Nephron (organoid): ENCODE measurements at regions not wholly inside any gene's neighbourhood (a gene's known extent, or its start where the extent isn't known, plus 50 kb on each side); places are given as distances from the start of the nearest gene placed in this dataset.

Experiments
- H3K27ac Mint-ChIP-seq, 3 experiments: 2 replicates each; pipeline ENCODE4 v1.8.0; 2020; ENCODE audit warnings: mixed read lengths in 3 of 3, mild to moderate bottlenecking in 2 of 3, moderate library complexity in 1 of 3
- H3K27me3 Mint-ChIP-seq: 2 replicates; pipeline ENCODE4 v1.8.0; 2021; ENCODE audit warnings: low read depth, mild to moderate bottlenecking, moderate library complexity, mixed read lengths
- H3K36me3 Mint-ChIP-seq: 2 replicates; pipeline ENCODE4 v1.8.0; 2020; ENCODE audit warnings: low read depth, mixed read lengths
- H3K4me1 Mint-ChIP-seq: 2 replicates; pipeline ENCODE4 v1.8.0; 2020; ENCODE audit warnings: mixed read lengths
- H3K4me3 Mint-ChIP-seq, 3 experiments: 2 replicates each; pipeline ENCODE4 v1.8.0; 2020; ENCODE audit warnings: mild to moderate bottlenecking in 3 of 3, mixed read lengths in 3 of 3, moderate library complexity in 2 of 3
- H3K9me3 Mint-ChIP-seq: 2 replicates; pipeline ENCODE4 v1.8.0; 2020; ENCODE audit warnings: mixed read lengths
- TF ChIP-seq, protein P1 (sequence below), 3 experiments: fragments of 200-600 bp; sonication (generic); IDR thresholded peaks; one replicate each; pipeline ENCODE4 v1.5.0; 2021; ENCODE audit warnings: antibody characterized with exemption in 3 of 3; ENCODE audit not compliant: unreplicated experiment in 3 of 3

DNA sequence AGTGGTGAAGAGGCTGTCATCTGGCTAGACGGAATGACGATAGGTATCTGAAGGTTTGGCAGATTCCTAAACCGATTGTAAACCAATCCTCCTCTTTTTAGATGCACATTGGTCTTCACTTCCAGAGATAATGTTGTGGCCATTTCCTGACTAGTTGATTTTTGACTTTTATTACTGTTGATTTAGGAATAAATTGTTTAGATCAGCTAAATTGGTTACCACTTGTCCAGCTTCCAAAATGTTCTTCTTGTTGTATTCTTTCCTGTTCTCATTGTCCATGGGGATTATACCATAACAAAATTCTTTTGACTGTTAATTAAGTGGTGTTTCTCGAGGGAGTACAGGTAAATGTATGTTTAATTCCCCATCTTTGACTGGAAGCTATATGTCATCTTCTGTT, 119.7 kb downstream of the MACROH2A1 start:
- H3K36me3 Mint-ChIP-seq = no peaks in the 10 kb centered on the region
- no peaks in the 10 kb centered on the region for H3K27me3 Mint-ChIP-seq
- no peak overlapping the region for H3K27ac Mint-ChIP-seq
- H3K4me3 Mint-ChIP-seq = no peak overlapping the region
- H3K9me3 Mint-ChIP-seq = peaks cover 12% of the 10 kb centered on the region
- H3K4me1 Mint-ChIP-seq = peaks cover 11% of the 10 kb centered on the region
- TF ChIP-seq, protein P1, sequence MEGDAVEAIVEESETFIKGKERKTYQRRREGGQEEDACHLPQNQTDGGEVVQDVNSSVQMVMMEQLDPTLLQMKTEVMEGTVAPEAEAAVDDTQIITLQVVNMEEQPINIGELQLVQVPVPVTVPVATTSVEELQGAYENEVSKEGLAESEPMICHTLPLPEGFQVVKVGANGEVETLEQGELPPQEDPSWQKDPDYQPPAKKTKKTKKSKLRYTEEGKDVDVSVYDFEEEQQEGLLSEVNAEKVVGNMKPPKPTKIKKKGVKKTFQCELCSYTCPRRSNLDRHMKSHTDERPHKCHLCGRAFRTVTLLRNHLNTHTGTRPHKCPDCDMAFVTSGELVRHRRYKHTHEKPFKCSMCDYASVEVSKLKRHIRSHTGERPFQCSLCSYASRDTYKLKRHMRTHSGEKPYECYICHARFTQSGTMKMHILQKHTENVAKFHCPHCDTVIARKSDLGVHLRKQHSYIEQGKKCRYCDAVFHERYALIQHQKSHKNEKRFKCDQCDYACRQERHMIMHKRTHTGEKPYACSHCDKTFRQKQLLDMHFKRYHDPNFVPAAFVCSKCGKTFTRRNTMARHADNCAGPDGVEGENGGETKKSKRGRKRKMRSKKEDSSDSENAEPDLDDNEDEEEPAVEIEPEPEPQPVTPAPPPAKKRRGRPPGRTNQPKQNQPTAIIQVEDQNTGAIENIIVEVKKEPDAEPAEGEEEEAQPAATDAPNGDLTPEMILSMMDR (IDR thresholded peaks at IDR 0.05; ENCODE audit: unreplicated experiment in 3 of 3) = no peak

DNA sequence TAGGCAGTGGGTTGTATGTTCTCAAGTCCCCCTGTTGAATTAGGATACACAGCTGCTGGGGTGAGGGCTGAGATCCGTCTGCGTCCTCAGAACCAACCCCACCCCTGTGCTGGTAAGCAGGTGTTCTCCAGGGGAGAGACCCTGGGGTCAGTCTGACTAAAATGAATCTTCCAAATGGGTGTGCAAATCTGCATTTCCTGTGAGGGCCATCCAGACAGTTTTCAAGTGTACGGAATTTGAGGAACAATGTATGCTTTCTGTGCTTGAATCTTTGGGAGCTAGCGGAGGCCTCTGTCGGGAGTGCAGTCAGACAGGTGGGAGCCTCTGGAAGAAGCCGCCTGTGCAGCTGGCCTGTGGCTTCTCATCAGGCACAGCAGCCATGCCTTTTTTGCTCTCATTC, 122.9 kb downstream of the MACROH2A1 start:
- H3K27me3 Mint-ChIP-seq = peaks cover 10% of the 10 kb centered on the region
- H3K27ac Mint-ChIP-seq = no peak overlapping the region
- TF ChIP-seq, protein P1 (IDR thresholded peaks at IDR 0.05; ENCODE audit: unreplicated experiment in 3 of 3) = no peak
- H3K36me3 Mint-ChIP-seq = no peaks in the 10 kb centered on the region
- peaks cover 24% of the 10 kb centered on the region for H3K4me1 Mint-ChIP-seq
- peaks cover 4% of the 10 kb centered on the region for H3K9me3 Mint-ChIP-seq
- no peak overlapping the region for H3K4me3 Mint-ChIP-seq

DNA sequence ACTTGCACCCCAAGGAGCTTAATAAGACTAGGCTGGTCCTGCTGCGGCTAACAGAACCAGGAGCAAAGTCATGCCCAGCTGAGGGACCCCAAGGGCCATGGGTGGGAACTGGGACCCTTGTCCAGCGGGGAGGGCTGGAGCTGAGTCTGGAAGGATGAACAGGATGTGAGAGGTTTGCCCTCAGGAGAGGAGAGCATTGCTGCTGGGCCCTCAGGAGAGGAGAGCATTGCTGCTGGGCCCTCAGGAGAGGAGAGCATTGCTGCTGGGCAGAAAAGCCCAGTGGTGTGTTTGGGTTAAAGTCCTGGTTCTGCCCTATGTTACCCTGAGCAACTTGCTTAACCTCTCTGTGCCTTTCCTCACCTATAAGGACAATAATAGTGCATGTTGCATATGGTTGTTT, 125.8 kb downstream of the MACROH2A1 start:
- H3K27ac Mint-ChIP-seq = no peak overlapping the region
- no peaks in the 10 kb centered on the region for H3K36me3 Mint-ChIP-seq
- H3K4me3 Mint-ChIP-seq = no peak overlapping the region
- H3K27me3 Mint-ChIP-seq = peaks cover 10% of the 10 kb centered on the region
- H3K4me1 Mint-ChIP-seq = peaks cover 44% of the 10 kb centered on the region
- no peaks in the 10 kb centered on the region for H3K9me3 Mint-ChIP-seq
- TF ChIP-seq, protein P1 (IDR thresholded peaks at IDR 0.05; ENCODE audit: unreplicated experiment in 3 of 3) = no peak

DNA sequence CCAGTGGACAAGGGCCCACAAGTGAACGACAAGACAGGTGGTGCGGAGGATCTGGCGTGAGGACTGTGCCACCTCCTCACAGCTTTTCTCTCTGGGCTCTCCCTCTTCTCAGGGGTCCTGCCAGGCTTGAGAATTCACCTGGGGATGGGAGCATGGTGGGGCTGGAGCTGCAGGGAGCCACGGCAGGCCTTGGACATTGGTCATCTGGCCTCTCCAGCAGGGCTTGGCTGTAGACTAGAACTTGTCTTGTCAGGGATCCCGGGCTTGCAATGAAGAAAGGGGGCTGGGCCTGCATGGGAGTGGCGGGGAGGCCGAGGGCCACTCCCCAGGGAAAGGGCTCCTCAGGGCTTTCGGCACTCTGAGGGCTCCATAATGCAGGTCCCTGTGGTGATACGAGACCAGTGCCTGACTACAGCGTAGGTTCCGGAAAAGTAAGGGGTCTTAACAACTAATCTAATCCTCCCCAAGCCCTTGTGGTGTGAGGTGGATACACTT, 126.7 kb downstream of the MACROH2A1 start:
- H3K4me1 Mint-ChIP-seq = peaks cover 48% of the 10 kb centered on the region
- no peaks in the 10 kb centered on the region for H3K9me3 Mint-ChIP-seq
- H3K27ac Mint-ChIP-seq = peak overlapping the region in 2 of 3 experiments; percentile 19 to 55
- TF ChIP-seq, protein P1 (IDR thresholded peaks at IDR 0.05; ENCODE audit: unreplicated experiment in 3 of 3) = no peak
- H3K27me3 Mint-ChIP-seq = peaks cover 10% of the 10 kb centered on the region
- no peak overlapping the region for H3K4me3 Mint-ChIP-seq
- no peaks in the 10 kb centered on the region for H3K36me3 Mint-ChIP-seq

DNA sequence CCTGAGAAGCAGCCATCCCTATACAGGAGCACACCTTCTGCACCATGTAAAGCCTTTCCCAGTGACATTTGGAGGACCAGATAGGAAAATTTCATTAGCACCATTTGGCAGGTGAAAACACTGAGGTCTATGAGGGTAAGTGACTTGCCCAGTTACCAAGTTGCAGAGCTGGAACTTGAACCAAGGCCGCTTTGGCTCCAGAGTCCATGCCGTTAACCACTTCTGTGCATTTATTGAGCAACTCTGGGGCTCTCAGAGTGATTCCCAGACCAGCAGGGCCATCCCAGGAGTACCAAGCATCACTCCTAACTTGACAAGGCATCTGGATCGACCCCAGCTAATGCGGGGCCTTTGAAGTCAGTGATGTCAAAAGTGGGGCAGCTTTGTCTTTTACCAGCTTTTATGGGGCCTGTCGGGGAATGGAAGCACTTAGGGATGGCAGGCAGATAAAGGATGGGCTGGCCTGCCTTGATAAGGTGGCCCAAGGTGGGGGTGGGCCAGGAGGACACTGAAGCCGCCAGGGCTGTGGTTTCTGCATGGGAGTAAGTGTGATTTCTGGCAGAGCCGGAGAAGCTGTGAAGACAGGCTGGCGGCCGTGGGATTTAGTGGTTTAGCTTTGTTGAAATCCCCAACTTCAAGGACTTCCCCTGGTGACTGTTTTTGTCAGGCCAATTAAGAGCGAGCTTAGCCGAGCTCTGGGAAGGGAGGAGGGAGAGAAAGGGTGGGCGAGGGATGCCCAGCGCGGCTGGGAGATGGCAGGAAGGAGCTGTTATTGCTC, 127.3 kb downstream of the MACROH2A1 start:
- Mint-ChIP-seq H3K4me3 (no peak overlapping the region), H3K27me3 (peaks cover 14% of the 10 kb centered on the region)

More for the DNA sequence above, 127.3 kb downstream of the MACROH2A1 start:
- H3K27ac Mint-ChIP-seq = peak overlapping the region in 2 of 3 experiments; percentile 19 to 55
- peaks cover 49% of the 10 kb centered on the region for H3K4me1 Mint-ChIP-seq
- TF ChIP-seq, protein P1 (IDR thresholded peaks at IDR 0.05; ENCODE audit: unreplicated experiment in 3 of 3) = no peak
- H3K9me3 Mint-ChIP-seq = no peaks in the 10 kb centered on the region
- no peaks in the 10 kb centered on the region for H3K36me3 Mint-ChIP-seq
